ENCODE measurements at regions not wholly inside any gene's neighbourhood (a gene's known extent, or its start where the extent isn't known, plus 50 kb on each side); places are given as distances from the start of the nearest gene placed in this dataset.
"Not testable (repeated sequence)": the region's sequence is repeated elsewhere in the genome, so short reads cannot be mapped to it uniquely, and the experiment has no call there.

- DNase-seq (ENCODE audit: low read depth in 1 of 2, low spot score in 1 of 2): no peak
- TF ChIP-seq POLR2AphosphoS5 (IDR thresholded peaks at IDR 0.05; ENCODE audit: low read depth): no peak
- TF ChIP-seq GABPA (IDR thresholded peaks at IDR 0.05; ENCODE audit: low read depth): no peak
- TF ChIP-seq SPI1 (IDR thresholded peaks at IDR 0.05; ENCODE audit: borderline replicate concordance, low read depth): no peak
- no peak for TF ChIP-seq REST (IDR thresholded peaks at IDR 0.05; ENCODE audit: insufficient replicate concordance, low read depth)
- no peak for TF ChIP-seq CTCF (IDR thresholded peaks at IDR 0.05; ENCODE audit: insufficient read depth, low read length)
- no peak overlapping the region for H3K4me3 ChIP-seq (replicated peaks; ENCODE audit: insufficient read depth, low read length)
- H3K27ac ChIP-seq (replicated peaks): no peak overlapping the region
- H3K27me3 ChIP-seq (ENCODE audit: insufficient read depth, poor library complexity, severe bottlenecking): no peaks in the 10 kb centered on the region
Measured at GRCh38 chr3:157859541-157859940, 246.7 kb downstream of the SHOX2 start.

GRCh38 chr3:157858821-157859220 lies 247.4 kb downstream of the SHOX2 start:
- no peaks in the 10 kb centered on the region for H3K27me3 ChIP-seq (ENCODE audit: insufficient read depth, poor library complexity, severe bottlenecking)
- TF ChIP-seq SPI1 (IDR thresholded peaks at IDR 0.05; ENCODE audit: borderline replicate concordance, low read depth): no peak
- DNase-seq (ENCODE audit: low read depth in 1 of 2, low spot score in 1 of 2): no peak

GRCh38 chr3:157857440-157857839 lies 248.8 kb downstream of the SHOX2 start:
- no peak overlapping the region for H3K27ac ChIP-seq (replicated peaks)
- DNase-seq (ENCODE audit: low read depth in 1 of 2, low spot score in 1 of 2): no peak
- H3K4me3 ChIP-seq (replicated peaks; ENCODE audit: insufficient read depth, low read length): no peak overlapping the region
- TF ChIP-seq CTCF (IDR thresholded peaks at IDR 0.05; ENCODE audit: insufficient read depth, low read length) (no peak), POLR2AphosphoS5 (IDR thresholded peaks at IDR 0.05; ENCODE audit: low read depth) (no peak), SPI1 (IDR thresholded peaks at IDR 0.05; ENCODE audit: borderline replicate concordance, low read depth) (no peak), REST (IDR thresholded peaks at IDR 0.05; ENCODE audit: insufficient replicate concordance, low read depth) (no peak), GABPA (IDR thresholded peaks at IDR 0.05; ENCODE audit: low read depth) (no peak)
- H3K27me3 ChIP-seq (ENCODE audit: insufficient read depth, poor library complexity, severe bottlenecking): no peaks in the 10 kb centered on the region

More at GRCh38 chr3:157858821-157859220, 247.4 kb downstream of the SHOX2 start:
- Histone ChIP-seq H3K4me3 (replicated peaks; ENCODE audit: insufficient read depth, low read length) (no peak overlapping the region), H3K27ac (replicated peaks) (no peak overlapping the region)

GRCh38 chr3:157856078-157856939 lies 249.9 kb downstream of the SHOX2 start:
- DNase-seq (ENCODE audit: low read depth in 1 of 2, low spot score in 1 of 2): no peak
- Histone ChIP-seq H3K27ac (replicated peaks) (no peak overlapping the region), H3K27me3 (ENCODE audit: insufficient read depth, poor library complexity, severe bottlenecking) (no peaks in the 10 kb centered on the region), H3K4me3 (replicated peaks; ENCODE audit: insufficient read depth, low read length) (no peak overlapping the region)
- TF ChIP-seq GABPA (IDR thresholded peaks at IDR 0.05; ENCODE audit: low read depth) (no peak), REST (IDR thresholded peaks at IDR 0.05; ENCODE audit: insufficient replicate concordance, low read depth) (no peak), CTCF (IDR thresholded peaks at IDR 0.05; ENCODE audit: insufficient read depth, low read length) (no peak), SPI1 (IDR thresholded peaks at IDR 0.05; ENCODE audit: borderline replicate concordance, low read depth) (no peak), POLR2AphosphoS5 (IDR thresholded peaks at IDR 0.05; ENCODE audit: low read depth) (no peak)

- not testable (repeated sequence) for H3K27ac ChIP-seq (replicated peaks); H3K4me3 ChIP-seq (replicated peaks; ENCODE audit: insufficient read depth, low read length); H3K27me3 ChIP-seq (ENCODE audit: insufficient read depth, poor library complexity, severe bottlenecking); DNase-seq (ENCODE audit: low read depth in 1 of 2, low spot score in 1 of 2)
Measured at GRCh38 chr3:157845839-157846238, 260.4 kb downstream of the SHOX2 start.

Measured in HL-60 (cell line).